ENCODE measurements at regions not wholly inside any gene's neighbourhood (a gene's known extent, or its start where the extent isn't known, plus 50 kb on each side); places are given as distances from the start of the nearest gene placed in this dataset.

DNA sequence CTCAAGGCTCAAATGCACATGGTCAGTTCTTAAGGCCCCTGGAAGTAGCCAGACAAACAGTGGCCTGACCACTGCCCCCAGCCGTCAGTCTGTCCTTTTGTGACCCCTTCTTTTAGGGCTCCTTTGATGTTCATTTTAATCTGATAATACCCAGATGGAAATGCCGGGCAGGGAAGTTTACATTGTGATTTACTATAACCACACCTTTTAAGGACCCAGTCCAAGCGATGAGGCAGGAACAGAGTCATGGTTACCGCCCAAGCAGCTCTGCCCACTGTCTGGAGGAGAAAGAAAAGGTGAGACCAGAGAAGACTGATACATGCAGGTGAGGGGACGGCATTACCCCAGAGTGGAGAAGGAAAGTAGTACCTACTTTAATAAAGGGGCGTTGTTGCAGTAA, 110.6 kb downstream of the PLEKHG1 start:
- Histone ChIP-seq H2AFZ (ENCODE audit: low read depth, low read length) (no peak overlapping the region), H3K4me1 (ENCODE audit: control insufficient read depth, extremely low read depth, insufficient read depth, low read length) (no peaks in the 10 kb centered on the region), H3K36me3 (ENCODE audit: control insufficient read depth in 2 of 2, extremely low read depth in 1 of 2, insufficient read depth in 2 of 2, low read length in 2 of 2) (no peaks in the 10 kb centered on the region), H3K9me3 (replicated peaks; ENCODE audit: control insufficient read depth, insufficient read depth, low read length) (no peaks in the 10 kb centered on the region), H3K27ac (ENCODE audit: insufficient read depth, low read depth, low read length) (no peak overlapping the region), H3K9me1 (replicated peaks; ENCODE audit: control insufficient read depth, extremely low read depth, insufficient read depth, low read length) (no peaks in the 10 kb centered on the region), H3K4me2 (ENCODE audit: insufficient read depth, low read length) (no peak overlapping the region), H4K20me1 (replicated peaks; ENCODE audit: control insufficient read depth, extremely low read depth, insufficient read depth, low read length) (no peaks in the 10 kb centered on the region), H3K4me3 (replicated peaks in 1 of 3; ENCODE audit: insufficient read depth in 1 of 3, low read depth in 1 of 3, low read length in 3 of 3) (no peak overlapping the region), H3K9ac (replicated peaks; ENCODE audit: extremely low read depth, insufficient read depth, low read length) (no peak overlapping the region), H3K27me3 (ENCODE audit: control insufficient read depth in 2 of 2, insufficient read depth in 2 of 2, low read length in 2 of 2) (no peaks in the 10 kb centered on the region), H3K79me2 (ENCODE audit: control insufficient read depth, insufficient read depth, low read length) (no peaks in the 10 kb centered on the region)
- ChIA-PET CTCF (no interaction called here), POLR2A (no interaction called here)
- intact Hi-C loops (cut with micrococcal nuclease) (no loop called here), dilution Hi-C loops (cut with MboI; ENCODE audit: extremely low pct_ligation_motif_present, low sequenced_read_pairs) (no loop called here)
- FAIRE-seq: no peak
- TF ChIP-seq FOS (IDR thresholded peaks at IDR 0.05; ENCODE audit: borderline replicate concordance, insufficient read depth, low read length) (no peak), POLR2A (IDR thresholded peaks at IDR 0.05; ENCODE audit: low read depth, low read length) (no peak), GATA2 (IDR thresholded peaks at IDR 0.05; ENCODE audit: insufficient read depth, insufficient read length, low read depth, low read length) (no peak), MYC (IDR thresholded peaks at IDR 0.05; ENCODE audit: low read depth, low read length) (no peak), JUN (IDR thresholded peaks at IDR 0.05; ENCODE audit: borderline replicate concordance, insufficient read depth, insufficient read length, low read depth) (no peak), EZH2 (IDR thresholded peaks at IDR 0.05; ENCODE audit: borderline replicate concordance, low read depth, low read length, severe bottlenecking) (no peak), POLR2AphosphoS5 (IDR thresholded peaks at IDR 0.05; ENCODE audit: insufficient read depth, low read depth, low read length) (no peak)
- TF ChIP-seq, protein P1, sequence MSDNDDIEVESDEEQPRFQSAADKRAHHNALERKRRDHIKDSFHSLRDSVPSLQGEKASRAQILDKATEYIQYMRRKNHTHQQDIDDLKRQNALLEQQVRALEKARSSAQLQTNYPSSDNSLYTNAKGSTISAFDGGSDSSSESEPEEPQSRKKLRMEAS (IDR thresholded peaks at IDR 0.05; ENCODE audit: insufficient read depth, insufficient read length): no peak
- TF ChIP-seq, protein P2, sequence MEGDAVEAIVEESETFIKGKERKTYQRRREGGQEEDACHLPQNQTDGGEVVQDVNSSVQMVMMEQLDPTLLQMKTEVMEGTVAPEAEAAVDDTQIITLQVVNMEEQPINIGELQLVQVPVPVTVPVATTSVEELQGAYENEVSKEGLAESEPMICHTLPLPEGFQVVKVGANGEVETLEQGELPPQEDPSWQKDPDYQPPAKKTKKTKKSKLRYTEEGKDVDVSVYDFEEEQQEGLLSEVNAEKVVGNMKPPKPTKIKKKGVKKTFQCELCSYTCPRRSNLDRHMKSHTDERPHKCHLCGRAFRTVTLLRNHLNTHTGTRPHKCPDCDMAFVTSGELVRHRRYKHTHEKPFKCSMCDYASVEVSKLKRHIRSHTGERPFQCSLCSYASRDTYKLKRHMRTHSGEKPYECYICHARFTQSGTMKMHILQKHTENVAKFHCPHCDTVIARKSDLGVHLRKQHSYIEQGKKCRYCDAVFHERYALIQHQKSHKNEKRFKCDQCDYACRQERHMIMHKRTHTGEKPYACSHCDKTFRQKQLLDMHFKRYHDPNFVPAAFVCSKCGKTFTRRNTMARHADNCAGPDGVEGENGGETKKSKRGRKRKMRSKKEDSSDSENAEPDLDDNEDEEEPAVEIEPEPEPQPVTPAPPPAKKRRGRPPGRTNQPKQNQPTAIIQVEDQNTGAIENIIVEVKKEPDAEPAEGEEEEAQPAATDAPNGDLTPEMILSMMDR (IDR thresholded peaks at IDR 0.05; ENCODE audit: extremely low read depth in 1 of 2, insufficient read depth in 1 of 2, low read depth in 1 of 2, low read length in 2 of 2): no peak
- BruUV-seq (replicated peaks): no TSS peak
- no peak for DNase-seq (ENCODE audit: low read depth, low spot score)

Measured in endothelial cell of umbilical vein (primary cell).